AG08396 (cell line): ENCODE measurements at regions not wholly inside any gene's neighbourhood (a gene's known extent, or its start where the extent isn't known, plus 50 kb on each side); places are given as distances from the start of the nearest gene placed in this dataset.
"Not testable (repeated sequence)": the region's sequence is repeated elsewhere in the genome, so short reads cannot be mapped to it uniquely, and the experiment has no call there.

Source experiments
- DNase-seq: peaks from one replicate; pipeline ENCODE4 v3.0.0; 2012; ENCODE audit warnings: low spot score, mixed read lengths

DNA sequence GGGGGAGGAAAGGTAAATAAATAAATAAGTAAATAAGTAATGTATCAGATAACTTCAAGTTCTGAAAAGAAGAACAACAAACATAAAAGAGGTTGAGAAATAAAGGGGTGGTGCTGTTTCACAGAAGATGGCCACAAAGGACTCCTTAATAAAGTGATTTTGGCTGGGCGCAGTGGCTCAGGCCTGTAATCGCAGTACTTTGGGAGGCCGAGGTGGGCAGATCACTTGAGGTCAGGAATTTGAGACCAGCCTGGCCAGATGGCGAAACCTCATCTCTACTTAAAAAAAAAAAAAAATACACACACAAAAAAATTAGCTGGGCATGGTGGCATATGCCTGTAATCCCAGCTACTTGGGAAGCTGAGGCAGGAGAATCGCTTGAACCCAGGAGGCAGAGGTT lies 315.5 kb downstream of the MIAT start:
- DNase-seq, result not testable (repeated sequence)

DNA sequence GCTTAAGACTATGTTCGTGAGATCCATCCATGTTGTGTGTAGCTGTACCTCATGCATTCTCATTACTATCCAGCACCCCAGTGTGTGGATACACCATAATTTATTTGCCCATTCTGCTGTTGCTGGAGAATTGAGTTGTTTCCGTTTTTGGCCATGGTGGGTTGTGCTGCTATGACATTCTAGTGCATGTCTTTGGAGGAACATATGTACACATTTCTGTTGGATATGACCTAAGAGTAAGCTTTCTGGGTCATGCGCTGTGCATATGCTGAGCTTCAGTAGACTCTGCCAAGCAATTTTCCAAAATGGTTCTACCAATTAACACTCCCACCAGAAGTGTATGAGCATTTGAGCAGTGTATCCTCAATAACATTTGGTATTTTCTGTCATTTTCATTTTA lies 316.6 kb downstream of the MIAT start:
- DNase-seq, result no peak

DNA sequence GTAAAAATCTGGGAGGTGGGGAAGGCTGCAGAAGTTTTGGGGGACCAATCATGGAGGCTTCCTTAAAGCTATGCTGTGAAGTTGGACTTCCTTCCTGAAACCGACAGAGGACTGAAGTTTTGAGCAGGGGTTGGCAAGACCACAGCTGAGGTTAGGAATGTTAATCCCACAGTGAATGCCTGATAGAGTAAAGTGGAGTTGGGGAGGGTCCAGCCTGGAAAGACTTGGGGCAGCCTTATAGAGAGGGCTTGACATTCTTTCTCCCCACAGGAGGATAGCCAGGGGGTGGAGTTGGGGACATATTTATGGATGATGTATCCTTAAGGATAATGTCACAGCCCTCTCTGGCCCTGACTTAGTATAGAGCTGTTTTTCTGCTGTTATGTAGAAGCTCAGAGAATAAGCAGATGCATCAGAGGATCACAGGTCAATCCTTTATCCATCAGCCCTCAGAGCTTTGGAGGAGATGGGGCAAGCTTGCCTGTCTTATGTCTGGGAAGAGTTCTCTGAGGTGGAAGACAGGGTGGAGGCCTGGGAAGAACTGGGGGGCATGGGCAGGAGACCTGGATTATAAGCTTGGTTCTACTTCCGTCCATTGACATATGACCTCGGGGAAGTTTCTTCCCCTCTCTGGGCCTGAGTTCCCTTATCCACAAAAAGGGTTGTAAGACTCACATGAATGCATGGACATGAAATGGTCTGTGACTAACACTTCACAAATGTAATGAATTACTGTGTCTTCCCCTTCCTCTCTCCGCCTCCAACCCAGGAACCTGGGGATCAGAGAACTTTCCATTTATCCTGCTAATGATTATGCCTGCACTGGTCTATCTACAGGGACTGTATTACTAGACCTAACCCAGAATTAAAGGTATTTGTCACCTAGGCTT lies 317.8 kb downstream of the MIAT start:
- no peak for DNase-seq

DNA sequence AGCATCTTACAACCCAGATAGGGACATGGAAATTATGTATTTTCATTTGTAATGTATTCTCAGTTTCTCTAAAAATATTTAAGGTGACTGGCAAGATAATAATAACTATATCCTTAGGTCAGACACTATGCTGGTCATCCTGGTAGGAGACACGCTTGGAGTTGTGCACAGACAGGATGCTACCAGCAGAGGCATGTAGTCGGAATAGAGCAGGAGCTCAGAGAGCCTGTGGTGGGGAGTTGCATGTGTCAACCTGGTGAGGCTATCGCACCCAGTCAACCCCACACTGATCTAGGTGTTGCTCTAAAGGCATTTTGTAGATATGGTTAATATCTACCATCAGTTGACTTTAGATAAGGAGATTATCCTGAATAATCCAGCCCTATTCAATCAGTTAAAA lies 318.5 kb downstream of the MIAT start:
- no peak for DNase-seq

DNA sequence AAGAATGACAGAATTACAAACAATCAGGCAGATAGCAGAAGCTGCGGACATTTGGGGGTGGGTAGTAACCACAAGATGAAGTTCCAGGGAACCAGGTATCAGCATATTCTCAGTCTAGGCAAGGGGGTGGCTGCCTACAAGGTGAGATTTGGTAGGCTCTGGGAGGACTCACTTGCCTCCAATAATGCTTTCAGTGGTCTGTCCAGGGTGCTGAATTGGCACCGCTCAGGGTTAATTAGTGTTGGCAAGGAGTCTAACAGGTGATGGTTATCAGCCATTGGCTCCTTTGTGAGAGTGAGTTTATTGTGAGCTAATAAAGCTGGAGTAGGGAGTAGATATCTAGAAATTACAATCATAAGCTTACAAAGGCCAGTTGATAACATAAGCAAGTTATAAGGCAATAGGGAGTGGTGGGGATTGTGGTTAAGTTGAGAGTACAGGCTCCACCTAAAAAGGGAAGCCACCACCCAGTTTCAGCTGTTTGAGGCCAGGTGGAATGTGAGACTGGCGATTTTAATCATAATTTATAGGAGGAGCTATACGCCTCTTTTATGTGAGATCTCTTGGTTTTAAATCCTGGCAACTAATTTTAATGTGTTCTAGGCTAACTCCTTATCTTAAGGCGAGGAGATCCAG lies 320.5 kb downstream of the MIAT start:
- no peak for DNase-seq

DNA sequence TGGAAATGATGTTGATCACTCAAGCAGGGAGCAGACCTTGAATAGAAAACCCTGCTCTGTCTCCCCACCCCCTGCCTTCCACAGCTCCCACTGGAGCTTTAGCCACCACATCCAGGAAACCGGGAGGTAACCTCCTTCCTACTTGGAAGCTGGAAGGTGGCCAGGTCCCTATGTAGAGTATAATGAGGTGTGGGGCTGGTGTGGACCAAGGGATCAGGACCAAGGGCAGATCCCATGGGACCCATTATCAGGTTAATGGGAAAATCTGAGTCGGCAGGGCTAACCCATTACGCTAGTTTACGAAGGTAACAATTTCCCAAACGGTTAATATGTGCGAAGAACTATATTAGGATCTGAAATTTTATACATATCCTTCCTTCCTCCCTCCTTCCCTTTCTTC lies 321.9 kb downstream of the MIAT start:
- no peak for DNase-seq

DNA sequence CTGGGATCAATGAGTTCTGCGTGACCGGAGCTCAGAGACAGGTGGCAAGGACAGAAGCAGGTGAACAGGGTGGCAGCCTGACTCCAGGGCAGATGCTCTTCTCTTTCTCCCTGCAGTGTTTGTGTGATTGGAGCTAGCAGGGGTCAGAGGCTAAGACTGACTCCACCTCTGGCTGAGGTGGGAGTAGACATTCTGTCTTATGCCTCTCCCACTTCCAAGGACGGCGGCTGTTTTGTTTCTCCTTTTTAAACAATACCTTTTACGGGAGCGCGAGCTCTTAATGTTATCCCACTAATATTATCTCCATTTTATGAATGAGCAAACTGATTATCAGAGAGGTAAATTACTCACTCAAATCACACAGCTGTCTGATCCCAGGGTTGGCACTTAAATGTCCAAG lies 323.7 kb downstream of the MIAT start:
- DNase-seq, result no peak

DNA sequence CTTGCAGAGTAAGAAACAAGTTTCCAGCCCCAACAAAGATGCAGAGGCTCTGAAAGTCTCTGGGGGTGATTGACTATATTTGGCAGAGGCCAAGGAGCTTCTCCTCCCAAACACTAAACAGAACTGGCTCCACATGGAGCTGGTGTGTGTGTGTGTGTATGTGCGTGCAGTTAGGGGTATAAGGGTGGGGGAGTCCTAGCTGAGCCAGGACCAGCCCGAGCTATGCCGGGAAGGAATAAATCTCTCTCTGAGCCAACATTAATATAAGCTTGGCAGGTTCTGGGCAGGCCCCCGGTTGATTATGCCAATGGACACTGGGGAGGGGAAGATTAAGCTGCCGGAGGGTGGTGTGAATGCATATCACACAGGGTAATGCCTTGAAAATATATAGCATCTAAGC lies 324.2 kb downstream of the MIAT start:
- DNase-seq, result no peak

DNA sequence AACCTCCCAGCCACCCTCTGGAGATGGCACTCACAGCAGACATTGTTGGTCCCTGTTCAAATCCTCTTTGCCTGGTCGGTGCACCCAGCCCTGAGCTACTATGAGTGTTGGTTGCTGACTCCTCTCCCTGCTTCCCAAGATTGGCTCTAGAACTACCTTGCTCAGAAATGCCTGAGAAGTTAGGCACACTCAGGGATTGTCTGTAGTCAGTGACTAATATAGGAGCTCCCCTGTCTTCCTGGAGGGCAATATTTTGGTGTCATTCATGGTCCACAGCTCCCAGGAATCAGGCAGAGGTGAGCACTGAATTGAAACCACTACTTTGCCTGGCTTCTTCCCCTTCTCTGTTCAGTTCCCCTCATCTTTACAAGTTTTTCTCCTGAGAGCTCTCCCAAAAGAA lies 325.9 kb downstream of the MIAT start:
- no peak for DNase-seq

DNA sequence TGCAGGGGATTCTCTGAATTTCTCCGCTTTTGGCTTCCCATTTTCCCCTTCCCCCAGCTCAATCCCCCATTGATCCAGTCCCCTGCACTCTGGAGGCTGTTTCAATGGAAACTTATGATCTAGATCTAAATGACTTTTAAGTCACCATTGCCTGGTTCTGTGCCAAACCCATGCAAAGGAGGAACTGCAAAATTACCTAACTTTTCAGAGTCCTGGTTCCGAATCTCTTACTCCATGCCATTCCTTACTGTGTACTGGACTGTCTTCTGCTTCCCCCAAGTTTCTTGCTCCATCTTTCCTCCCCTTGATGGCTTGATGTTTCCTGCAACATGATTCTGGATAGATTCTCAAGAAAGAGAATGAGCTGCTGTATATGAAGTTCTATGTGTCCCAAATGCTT lies 327.8 kb downstream of the MIAT start:
- DNase-seq, result no peak

DNA sequence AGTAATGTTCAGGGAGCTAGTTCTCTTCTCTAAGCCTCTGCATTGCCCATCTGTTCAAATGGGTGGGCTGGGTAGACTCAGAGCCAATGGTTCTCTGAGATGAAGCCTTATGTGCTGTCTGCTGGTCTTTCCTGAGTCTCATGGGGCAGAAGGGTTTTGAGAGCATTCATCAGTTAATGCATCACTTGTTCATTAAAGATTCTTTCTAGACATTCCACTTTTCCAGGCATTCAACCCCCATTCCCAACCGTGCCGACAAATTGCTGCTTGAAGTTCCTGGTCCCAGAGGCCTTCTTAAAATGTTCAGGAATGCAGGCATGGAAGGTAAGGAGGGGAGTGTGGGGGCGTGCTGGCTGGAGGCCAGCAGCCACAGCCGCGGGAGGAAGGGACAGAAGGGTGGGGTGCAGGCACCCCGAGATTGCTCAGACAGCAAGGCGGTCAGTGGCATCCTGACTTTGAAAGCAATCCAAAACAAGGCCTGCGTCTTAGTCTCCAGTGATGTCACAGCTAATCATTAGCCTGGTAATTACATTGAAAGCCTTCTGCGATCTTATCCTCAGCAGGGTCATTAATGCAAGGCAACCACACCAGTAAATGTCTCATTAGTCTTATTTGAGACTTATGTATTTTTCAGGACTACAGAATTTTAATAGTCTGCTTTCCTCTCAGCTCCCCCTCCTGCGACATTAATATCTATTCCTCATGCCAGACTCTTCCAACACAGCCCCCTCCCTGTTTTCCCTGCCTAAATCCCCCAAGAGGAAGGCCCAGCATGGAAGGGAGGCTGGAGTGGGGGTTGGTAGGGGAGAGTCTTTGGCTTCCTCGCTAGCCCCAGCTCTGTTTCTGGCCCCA lies 328.8 kb downstream of the MIAT start:
- DNase-seq, result no peak

DNA sequence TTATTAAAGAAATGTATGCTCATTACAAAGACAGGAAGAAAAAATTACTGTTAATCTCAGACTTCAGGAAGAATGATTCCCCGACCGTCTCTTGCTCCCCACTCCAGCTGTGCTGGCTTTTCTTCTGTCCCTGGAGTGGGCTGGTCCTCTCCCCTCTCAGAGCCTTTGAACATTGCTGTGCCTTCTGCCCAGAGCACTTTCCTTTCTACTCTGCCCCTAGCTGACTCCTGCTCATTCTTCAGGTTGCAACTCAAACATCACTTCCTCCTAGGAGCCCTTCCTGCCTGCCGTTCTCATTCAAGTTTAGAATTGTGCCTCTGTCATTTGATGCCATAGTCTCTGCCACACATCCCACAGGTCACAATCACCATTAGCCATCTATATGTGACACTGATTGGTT lies 329.5 kb downstream of the MIAT start:
- DNase-seq, result no peak

DNA sequence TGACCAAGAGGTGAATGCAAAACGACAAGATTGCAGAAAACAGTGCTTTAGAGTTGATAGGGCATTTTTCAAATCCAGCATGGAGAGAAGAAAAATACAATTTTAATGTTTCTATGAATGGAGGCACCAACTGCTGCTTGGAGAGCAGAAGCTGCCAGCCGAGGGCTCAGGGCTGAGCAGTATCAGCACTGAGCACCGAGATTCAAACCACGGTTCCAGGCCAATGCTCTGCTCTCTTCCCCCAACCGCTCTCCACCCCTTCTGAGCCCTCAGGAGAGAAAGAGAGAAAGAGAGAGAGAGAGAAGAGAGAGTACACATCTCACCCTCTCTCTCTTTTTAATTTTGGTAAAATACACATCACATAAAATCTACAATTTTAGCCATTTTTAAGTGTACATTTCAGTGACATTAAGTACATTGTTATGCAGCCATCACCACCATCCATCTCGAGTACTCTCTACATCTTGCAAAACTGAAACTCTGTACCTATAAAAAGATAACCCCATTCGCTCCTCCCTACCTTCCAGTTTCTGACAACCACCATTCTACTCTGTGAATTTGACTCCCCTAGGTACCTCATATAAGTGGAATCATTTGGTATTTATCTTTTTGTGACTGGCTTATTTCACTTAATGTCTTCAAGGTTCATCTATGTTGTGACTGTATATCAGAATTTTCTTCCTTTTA lies 333.3 kb downstream of the MIAT start:
- no peak for DNase-seq

DNA sequence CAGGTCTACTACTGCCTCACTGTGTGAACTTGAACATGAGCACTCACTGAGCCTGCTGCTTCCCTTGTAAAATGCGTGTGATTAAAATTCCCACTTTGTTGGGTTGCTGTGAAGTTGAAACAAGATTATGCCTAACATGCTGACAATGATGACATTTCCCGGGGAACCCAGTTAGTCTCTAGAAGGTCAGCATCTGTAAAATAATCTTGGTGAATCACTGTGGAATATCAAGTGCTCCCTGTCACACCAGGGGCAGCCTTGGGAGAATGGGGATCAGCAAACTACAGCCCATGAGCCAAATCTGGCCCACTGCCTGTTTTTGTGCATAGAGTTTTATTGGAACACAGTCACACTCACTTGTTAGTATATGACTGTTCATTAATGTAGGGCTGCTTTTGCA lies 335.2 kb downstream of the MIAT start:
- no peak for DNase-seq

DNA sequence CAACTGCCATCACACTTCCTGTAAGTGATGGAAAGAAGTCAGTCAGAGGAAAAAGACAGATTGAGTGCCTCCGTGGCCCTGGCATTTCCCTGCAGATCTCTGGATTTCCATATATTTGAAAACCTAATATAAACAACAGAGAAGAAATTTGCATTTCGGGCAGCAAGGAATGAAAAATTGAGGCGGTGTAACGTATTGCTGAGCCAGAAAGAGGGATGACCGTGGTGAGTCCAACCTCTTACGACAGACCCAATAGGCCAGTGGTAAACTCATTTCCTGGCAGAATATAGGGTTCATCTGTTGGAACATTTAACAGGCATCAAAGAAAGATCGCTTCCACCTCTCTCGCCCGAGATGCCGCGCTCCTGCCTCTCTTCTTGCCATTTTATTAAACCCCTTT lies 336.5 kb downstream of the MIAT start:
- DNase-seq, result no peak

DNA sequence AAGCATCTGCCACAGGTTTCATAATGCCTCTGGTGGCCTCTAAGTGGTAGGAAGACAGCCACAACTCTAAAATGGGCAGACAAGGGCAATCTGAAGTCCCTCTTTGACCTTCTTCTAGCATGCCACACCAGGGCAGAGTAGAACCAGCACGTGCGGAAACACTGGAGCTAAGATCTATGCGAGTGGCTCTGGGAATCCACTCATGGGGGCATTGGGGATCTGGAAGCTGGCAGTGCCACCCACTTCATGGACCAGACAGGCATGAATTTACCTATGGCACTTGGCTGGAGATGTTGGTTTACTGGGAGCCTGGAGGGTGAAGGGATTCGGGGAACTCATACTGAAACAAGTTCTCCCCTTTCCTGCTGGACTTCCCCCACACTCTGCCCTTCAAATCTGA lies 337.4 kb downstream of the MIAT start:
- DNase-seq, result no peak

DNA sequence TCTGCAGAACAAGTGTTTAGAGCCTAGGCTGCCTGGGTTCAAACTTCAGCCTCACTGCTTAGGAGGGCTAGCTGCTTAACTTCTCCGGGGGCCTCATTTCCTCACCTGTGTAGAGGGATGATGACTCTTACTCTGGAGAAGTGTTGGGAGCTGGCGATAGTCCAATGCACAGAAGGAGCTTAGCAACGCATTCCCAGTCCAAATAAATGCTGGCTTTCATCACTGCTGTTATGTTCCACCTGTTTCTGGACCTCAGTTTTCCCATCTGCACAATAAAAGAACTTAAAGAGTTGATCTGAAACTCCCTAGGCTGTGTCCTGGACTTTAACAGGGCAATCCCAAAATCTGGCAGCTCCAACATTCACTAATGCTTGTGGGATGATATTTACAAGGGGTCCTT lies 337.8 kb downstream of the MIAT start:
- DNase-seq, result no peak

DNA sequence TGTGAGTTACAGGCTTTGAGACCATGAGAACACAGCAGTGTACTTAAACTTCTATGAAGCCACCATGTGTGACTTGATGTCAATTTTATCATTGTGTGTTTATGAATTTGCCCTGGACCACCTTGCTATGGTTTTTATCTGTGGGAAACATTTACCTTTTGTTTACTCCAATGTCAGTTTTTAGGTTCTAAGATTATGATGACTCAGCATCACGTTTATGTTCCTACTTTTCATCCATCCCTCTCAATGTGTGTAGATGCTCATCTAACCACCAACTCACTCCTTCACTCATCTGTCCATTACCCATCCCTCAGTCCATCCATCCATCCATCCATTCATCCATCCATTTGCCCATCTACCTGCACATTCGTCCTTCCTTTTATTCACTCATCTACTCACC lies 338.8 kb downstream of the MIAT start:
- DNase-seq, result no peak

DNA sequence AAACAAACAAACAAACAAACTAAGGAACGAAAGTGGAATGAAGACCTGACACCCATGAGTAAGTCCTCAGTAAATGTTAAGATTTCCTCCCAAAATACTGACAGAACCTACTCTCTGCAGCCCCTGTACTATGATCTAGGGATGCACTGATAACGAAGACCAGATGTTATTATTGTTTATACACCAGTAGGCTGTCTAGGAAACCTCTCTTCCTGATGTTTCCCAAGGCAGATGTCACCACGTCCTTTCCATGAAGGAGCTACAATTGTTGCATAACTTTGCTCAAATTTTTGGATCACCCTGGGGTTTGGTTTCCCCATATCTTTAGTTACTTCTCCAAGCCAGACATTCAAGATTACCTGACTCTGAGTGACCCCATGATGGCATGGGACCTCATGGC lies 340.7 kb downstream of the MIAT start:
- DNase-seq, result no peak

DNA sequence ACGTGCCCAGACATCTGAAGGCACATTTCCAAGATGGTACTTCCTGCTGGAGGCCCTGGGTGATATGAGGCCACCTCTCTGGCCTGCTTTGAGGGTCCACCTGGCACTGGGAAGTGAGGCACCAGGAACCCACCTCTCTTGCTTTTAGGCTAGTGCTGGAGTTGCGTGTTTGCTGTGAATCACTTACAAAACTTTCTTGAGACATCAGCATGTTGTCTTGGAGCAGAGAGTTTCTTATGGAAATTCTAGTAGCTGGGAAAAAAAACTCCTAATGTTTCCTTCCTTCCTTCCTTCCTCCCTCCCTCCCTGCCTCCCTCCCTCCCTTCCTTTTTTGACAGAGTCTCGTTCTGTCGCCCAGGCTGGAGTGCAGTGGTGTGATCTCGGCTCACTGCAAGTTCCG lies 341.3 kb downstream of the MIAT start:
- no peak for DNase-seq

DNA sequence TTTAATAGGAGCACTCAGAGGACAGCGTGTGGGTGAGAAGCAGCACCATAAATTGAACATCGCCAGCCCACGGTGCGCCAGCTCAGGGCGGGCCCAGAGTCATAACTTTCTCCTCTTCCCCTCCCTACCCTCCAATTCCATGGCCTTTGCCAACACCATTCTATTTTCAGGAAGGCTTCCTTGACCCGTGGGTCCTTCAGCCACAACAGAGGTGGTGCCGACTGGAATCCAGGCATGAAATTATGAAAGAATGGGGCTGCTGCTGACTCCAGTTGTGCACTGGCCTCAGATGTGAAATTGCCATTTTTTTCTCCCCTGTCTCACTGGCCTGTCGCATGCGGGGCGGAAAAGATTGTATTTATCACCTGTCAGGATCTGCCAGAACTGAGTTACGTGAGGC lies 345.9 kb downstream of the MIAT start:
- no peak for DNase-seq

DNA sequence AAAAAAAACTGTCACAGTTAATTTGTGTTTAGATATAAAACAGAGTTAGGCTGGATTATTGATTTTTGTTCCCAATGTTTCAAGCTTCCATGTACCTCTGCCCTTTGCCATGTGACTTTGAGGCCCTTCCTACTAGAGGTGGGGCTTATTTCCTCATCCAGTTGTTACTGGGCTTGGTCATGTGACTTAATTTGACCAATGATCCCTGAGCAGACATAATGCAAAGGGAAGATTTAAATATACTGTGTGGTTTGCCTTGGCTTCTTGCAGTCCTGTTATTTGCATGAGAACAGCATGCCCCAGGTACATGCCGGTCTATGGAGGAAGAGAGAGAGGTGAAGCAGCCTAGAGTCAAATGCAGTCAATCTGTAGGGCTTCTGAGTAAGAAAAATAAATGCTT lies 347.0 kb downstream of the MIAT start:
- DNase-seq, result no peak
